NB4 (cell line): ENCODE measurements at regions not wholly inside any gene's neighbourhood (a gene's known extent, or its start where the extent isn't known, plus 50 kb on each side); places are given as distances from the start of the nearest gene placed in this dataset.

Source experiments
- CTCF ChIP-seq: IDR thresholded peaks from one replicate; pipeline ENCODE4 v1.5.1; 2012; ENCODE audit warnings: low read depth, low read length
- MYC ChIP-seq: IDR thresholded peaks from 2 replicates; pipeline ENCODE4 v1.6.1; 2011; ENCODE audit warnings: low read depth, low read length

DNA sequence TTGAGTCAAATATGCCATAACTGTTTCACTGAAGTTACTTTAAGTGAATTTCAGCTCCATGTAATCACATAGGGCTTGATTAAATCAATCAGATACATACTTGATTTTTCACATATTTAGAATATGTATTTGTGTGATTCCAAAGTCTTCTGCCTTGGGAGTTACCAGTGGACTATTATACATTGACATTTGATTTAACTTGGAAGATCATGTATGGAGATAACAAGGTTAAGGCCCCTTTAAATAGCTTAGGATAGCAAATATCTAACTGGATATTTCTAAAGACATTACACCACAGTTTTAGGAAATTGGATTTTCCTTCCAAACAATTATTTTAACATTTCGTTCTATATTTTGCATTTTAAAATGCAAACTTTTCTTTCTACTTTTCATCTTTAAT is 405.0 kb downstream of the RAP2B start:
- TF ChIP-seq CTCF (no peak), MYC (no peak)
